ENCODE measurements at regions not wholly inside any gene's neighbourhood (a gene's known extent, or its start where the extent isn't known, plus 50 kb on each side); places are given as distances from the start of the nearest gene placed in this dataset.

GRCh38 chr16:65947951-65948350 lies 418.5 kb upstream of the CDH5 start:
- DNase-seq: no peak

GRCh38 chr16:65945493-65945892 lies 421.0 kb upstream of the CDH5 start:
- no peak for DNase-seq

DNA sequence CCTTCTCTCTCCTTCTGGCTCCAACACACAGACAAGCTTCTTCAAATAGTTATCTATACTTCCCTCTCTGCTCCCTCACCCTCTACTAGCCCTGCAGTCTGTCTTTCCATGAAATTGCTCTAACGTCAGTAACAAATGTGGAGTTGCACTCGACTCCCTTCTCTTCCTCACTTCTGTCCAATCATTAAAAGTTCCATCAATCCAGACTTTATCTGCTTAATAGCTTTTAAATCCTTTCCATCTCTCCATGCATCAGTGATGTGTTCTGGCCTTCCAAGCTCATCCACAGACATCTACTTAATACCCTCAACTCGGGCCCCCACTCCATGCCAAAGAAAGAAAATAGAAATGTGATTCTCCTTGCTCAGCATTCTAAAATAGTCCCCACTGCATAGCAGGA lies 422.1 kb upstream of the CDH5 start:
- DNase-seq: no peak

GRCh38 chr16:65940711-65941110 lies 425.8 kb upstream of the CDH5 start:
- DNase-seq: no peak

- no peak for DNase-seq
Measured at GRCh38 chr16:65938083-65938482, 428.4 kb upstream of the CDH5 start.

DNA sequence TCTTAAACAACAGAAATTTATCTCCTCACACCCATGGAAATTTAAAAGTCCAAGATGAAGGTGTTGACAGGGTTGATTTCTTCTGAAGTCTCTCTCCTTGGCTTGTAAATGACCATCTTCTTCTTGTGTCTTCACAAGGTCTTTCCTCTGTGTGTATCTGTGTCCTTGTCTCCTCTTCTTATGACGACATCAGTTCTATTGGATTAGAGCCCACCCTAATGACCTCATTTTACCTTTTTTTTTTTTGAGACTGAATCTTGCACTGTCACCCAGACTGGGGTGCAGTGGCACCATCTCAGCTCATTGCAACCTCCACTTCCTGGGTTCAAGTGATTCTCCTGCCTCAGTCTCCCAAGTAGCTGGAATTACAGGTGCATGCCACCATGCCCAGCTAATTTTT lies 429.0 kb upstream of the CDH5 start:
- DNase-seq: no peak

DNA sequence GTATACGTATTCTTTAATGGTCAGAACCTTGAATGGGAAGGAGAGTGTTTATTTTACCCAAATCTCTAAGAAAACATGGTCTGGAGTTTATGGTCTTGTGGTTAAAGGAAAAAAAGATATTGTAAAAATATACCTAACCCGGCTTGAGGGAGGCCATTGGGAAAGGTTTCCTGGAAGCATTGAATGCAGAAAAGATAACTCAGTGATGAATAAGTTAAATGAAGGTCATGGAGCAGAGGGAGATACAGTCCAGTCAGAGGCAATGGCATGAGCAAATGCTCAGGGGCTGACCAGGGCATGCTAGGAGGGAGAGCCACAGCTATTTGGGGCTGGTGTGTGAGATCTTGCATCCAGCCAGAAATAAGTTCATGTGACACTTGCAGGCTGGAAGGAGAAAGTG lies 430.4 kb upstream of the CDH5 start:
- no peak for DNase-seq

- DNase-seq: no peak
Measured at GRCh38 chr16:65934443-65934842, 432.0 kb upstream of the CDH5 start.

DNA sequence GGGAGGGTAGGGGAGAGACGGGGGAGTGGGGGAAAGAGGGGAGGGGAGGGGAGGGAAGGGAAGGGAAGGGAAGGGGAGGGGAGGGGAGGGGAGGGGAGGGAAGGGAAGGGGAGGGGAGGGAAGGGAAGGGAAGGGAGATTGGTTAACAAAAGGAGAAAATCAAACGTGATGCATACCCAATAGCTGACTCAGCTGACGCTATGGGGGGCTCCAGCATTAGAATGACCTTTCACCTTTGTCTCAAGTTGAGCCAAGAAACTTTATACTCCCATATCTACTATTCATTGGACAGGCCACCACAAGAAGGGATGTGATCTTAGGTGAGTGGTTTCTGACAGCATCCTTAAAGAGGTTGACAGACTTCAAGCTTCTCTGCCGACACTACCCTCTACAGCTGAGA lies 432.8 kb upstream of the CDH5 start:
- no peak for DNase-seq

- no peak for DNase-seq
Measured at GRCh38 chr16:65932350-65933072, 434.0 kb upstream of the CDH5 start.

DNA sequence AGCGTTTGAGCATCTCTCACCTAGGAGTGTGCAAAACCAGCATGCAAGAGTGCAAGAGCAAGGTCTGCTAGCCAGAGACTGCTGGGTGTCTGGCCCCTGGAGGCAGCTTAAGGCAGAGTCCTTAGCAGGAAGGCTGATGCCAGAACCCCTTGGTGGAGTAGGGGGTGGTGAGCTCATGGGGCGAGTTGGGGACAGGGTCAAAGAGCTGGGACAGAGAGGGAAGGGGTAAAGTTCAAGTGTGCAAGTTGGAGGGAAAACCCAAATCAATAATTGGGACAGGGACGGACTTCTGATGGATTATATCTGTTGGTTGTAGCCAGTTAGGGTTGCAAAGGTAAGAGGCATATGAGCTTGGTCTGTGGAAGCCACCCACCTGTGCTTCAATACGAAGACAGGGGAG lies 443.6 kb upstream of the CDH5 start:
- no peak for DNase-seq

- no peak for DNase-seq
Measured at GRCh38 chr16:65919986-65920376, 446.5 kb upstream of the CDH5 start.

DNA sequence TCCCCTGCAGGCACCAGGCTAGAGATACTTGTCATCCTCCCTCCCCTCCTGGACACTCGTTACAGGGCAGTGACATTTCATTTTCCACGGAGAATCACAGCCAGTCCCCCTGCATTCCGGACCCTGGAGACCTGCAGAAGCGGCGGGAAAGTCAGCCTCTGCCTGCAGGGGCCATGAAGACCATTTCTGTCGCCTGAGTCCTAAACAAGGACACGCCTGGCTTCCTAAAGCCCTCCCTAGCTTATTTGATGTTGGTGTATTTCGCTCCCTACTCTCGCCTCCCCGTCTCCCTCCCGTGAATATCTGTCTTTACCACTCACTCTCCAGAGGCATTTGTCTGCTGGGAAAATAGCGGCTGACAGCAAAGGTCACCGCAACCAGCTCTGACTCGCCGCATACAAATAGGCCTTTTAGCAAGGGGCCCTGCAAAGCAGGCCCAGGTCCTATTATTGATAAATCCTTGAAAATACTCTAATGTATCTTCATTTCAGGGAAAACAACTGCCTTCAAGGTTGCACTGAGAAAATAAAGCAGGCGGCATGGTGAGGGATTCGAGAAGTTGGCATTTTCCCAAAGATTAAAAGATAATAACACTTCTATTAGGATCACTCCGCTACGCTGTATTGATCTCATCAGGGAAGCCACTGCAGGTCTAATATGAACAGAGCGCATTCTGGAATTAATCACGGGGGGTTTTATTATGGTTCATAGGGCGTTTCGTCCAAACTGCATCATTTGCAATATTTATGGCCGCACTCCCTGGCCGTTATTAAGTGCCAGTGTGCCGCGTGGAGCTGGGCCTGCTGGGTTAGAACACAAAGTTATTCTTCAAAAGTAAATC lies 447.1 kb upstream of the CDH5 start:
- no peak for DNase-seq

GRCh38 chr16:65917466-65917865 lies 449.0 kb upstream of the CDH5 start:
- no peak for DNase-seq

- no peak for DNase-seq
Measured at GRCh38 chr16:65916995-65917394, 449.5 kb upstream of the CDH5 start.

- DNase-seq: no peak
Measured at GRCh38 chr16:65910291-65910690, 456.2 kb upstream of the CDH5 start.

GRCh38 chr16:65909310-65910050 lies 457.0 kb upstream of the CDH5 start:
- no peak for DNase-seq

GRCh38 chr16:65908568-65908967 lies 457.9 kb upstream of the CDH5 start:
- no peak for DNase-seq

GRCh38 chr16:65905331-65905730 lies 461.2 kb upstream of the CDH5 start:
- DNase-seq: no peak

DNA sequence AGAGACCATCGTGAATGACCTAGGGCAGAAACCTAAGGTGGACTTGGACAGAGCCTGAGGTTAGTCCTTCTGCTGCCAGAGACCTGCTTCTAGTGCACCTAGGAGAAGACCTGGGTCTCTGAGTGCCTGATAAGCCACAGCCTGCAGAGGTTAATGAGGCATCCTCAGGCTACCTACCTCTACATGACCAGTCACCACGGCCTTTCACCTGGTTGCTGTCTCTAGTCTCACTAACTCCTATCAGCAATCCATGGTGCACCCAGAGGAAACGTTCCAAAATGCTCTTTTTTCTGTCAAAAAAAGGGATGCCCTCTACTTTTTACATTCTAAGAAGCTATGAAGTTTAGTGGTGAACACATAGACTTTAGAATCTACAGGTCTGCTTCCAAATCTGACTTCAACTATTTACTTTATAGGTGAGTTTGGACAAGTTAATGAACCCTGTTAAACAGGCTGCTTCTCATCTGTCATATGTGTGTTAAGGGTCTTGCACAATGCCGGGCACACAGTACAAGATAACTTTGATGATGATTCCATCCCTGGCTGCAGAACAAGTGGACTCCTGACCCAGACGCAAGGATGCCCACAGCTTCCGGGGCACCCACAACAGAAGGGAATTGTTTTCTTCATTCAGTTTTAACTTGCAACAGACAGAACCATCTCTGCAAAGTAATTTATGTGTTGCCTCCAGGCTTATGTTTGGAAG lies 469.9 kb upstream of the CDH5 start:
- no peak for DNase-seq

- no peak for DNase-seq
Measured at GRCh38 chr16:65895906-65896305, 470.6 kb upstream of the CDH5 start.

DNA sequence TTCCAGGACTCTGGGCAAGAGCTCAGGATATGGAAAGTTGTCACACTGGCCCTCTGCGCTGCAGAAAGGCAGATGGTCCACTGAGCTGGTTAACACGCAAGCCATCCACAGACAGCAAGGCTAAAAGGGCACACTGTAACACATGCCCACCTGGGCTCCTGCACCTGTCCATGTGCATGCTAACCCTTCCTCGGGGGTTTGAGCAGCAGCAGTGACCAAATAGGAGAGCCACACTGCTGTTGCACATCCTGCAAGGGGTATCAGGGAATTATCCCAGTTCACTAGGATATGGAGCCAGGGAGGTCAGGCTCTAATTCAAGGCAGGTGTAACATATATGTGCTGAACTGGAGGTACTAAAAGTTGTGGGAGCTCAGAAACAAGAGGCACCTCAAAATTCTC lies 471.0 kb upstream of the CDH5 start:
- DNase-seq: no peak

DNA sequence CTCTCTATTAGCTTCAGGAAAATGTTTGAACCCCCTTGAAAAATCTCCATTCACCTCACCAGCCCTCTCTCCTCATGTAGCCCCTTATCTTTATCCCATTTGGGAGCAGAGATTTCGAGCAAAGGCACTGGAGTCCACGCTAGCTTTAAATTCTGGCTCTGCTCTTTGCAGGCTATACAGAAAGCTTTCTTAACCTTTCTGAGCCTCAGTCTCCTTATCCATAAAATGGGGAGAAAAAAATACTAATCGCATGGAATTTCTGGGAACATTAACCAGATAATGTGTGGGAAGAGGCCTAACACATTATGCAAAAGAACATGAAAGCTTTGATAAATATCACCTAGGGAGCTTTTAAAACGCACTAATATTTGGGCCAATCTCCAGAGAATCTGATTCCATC lies 476.3 kb upstream of the CDH5 start:
- no peak for DNase-seq
